KMS-11 (cell line): ENCODE measurements at regions not wholly inside any gene's neighbourhood (a gene's known extent, or its start where the extent isn't known, plus 50 kb on each side); places are given as distances from the start of the nearest gene placed in this dataset.

Experiments used
- H2AFZ ChIP-seq: fragments of 200-600 bp; sonication (generic); 2 replicates; pipeline ENCODE4 v1.6.1; 2016; ENCODE audit warnings: antibody characterized with exemption, mixed run types, low read depth
- H3K27ac ChIP-seq: fragments of 200-600 bp; sonication (generic); 2 replicates; pipeline ENCODE4 v1.6.1; 2016; ENCODE audit warnings: mild to moderate bottlenecking, mixed run types
- H3K27me3 ChIP-seq: fragments of 200-600 bp; sonication (generic); 2 replicates; pipeline ENCODE4 v1.6.1; 2017; ENCODE audit warnings: mild to moderate bottlenecking, low read depth, mixed run types, moderate library complexity; ENCODE audit not compliant: insufficient read depth
- H3K36me3 ChIP-seq: fragments of 200-600 bp; sonication (generic); 2 replicates; pipeline ENCODE4 v1.6.1; 2017; ENCODE audit warnings: mild to moderate bottlenecking, mixed run types; ENCODE audit not compliant: insufficient read depth
- H3K4me1 ChIP-seq: fragments of 200-600 bp; sonication (generic); 2 replicates; pipeline ENCODE4 v1.6.1; 2016; ENCODE audit warnings: mild to moderate bottlenecking, low read depth, mixed run types; ENCODE audit not compliant: poor library complexity, severe bottlenecking
- H3K4me2 ChIP-seq: fragments of 200-600 bp; sonication (generic); 2 replicates; pipeline ENCODE4 v1.7.0; 2016; ENCODE audit warnings: mild to moderate bottlenecking, mixed run types
- H3K4me3 ChIP-seq: fragments of 200-600 bp; sonication (generic); IDR thresholded peaks from 2 replicates; pipeline ENCODE4 v1.6.1; 2017; ENCODE audit warnings: low read depth, low read length, mixed read lengths; ENCODE audit not compliant: insufficient read depth
- H3K79me2 ChIP-seq: fragments of 200-600 bp; sonication (generic); 2 replicates; pipeline ENCODE4 v1.6.1; 2016; ENCODE audit warnings: low read depth, mixed run types; ENCODE audit not compliant: insufficient read depth
- H3K9ac ChIP-seq: fragments of 200-600 bp; sonication (generic); 2 replicates; pipeline ENCODE4 v1.6.1; 2016; ENCODE audit warnings: mild to moderate bottlenecking, mixed run types
- H4K20me1 ChIP-seq: fragments of 200-600 bp; sonication (generic); 2 replicates; pipeline ENCODE4 v1.6.1; 2016; ENCODE audit warnings: mild to moderate bottlenecking, mixed run types; ENCODE audit not compliant: insufficient read depth
- TF ChIP-seq, protein P1 (sequence below): fragments of 200-600 bp; sonication (generic); conservative IDR thresholded peaks from 2 replicates; pipeline ENCODE4 v1.6.1; 2017; ENCODE audit warnings: low read depth, mild to moderate bottlenecking, antibody characterized with exemption, low read length, moderate library complexity, mixed read lengths

DNA sequence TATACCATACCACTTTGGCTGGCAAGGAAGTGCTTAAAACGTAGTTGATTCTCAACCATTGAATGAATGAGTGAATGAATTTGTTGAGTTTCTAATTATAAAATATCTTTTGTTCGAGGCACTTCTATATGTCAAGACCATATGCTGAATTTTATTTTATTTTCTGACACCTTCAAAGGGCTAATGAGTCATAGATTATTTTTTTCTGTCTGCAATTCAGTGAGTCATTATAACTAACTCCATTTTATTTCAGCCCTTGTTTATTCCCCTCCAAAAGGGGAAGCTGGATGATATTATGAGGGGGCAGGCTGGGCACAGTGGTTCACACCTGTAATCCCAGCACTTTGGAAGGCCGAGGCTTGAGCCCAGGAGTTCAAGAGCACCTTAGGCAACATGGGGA lies 142.4 kb downstream of the P2RY1 start:
- H3K4me1 ChIP-seq = no peaks in the 10 kb centered on the region
- TF ChIP-seq, protein P1, sequence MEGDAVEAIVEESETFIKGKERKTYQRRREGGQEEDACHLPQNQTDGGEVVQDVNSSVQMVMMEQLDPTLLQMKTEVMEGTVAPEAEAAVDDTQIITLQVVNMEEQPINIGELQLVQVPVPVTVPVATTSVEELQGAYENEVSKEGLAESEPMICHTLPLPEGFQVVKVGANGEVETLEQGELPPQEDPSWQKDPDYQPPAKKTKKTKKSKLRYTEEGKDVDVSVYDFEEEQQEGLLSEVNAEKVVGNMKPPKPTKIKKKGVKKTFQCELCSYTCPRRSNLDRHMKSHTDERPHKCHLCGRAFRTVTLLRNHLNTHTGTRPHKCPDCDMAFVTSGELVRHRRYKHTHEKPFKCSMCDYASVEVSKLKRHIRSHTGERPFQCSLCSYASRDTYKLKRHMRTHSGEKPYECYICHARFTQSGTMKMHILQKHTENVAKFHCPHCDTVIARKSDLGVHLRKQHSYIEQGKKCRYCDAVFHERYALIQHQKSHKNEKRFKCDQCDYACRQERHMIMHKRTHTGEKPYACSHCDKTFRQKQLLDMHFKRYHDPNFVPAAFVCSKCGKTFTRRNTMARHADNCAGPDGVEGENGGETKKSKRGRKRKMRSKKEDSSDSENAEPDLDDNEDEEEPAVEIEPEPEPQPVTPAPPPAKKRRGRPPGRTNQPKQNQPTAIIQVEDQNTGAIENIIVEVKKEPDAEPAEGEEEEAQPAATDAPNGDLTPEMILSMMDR = no peak
- no peak overlapping the region for H2AFZ ChIP-seq
- no peaks in the 10 kb centered on the region for H3K79me2 ChIP-seq
- no peak overlapping the region for H3K4me3 ChIP-seq
- no peaks in the 10 kb centered on the region for H4K20me1 ChIP-seq
- H3K27me3 ChIP-seq = no peaks in the 10 kb centered on the region
- H3K27ac ChIP-seq = no peak overlapping the region
- H3K4me2 ChIP-seq = no peak overlapping the region
- H3K36me3 ChIP-seq = no peaks in the 10 kb centered on the region
- H3K9ac ChIP-seq = no peak overlapping the region

DNA sequence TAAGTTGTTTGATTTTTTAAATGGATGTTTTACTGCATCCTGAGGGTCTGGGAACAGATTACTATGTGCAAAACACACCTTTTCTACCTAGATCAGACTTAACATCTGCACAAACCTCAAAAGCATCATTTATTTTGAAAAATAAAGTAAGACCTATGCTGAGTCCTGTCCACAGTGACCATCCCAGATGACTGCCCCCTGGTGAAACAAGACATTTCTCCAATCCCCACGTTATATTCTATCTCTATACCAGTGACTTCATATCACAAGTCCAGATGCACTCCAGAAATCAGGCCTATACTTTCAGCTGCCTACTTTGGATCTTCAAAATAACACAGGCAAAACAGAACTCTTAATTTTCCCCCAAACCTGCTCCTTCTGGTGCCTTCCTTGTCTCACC lies 143.2 kb downstream of the P2RY1 start:
- Histone ChIP-seq H3K9ac (no peak overlapping the region), H3K27me3 (no peaks in the 10 kb centered on the region), H3K27ac (no peak overlapping the region), H3K79me2 (no peaks in the 10 kb centered on the region), H3K4me3 (no peak overlapping the region), H3K4me1 (no peaks in the 10 kb centered on the region), H4K20me1 (no peaks in the 10 kb centered on the region), H3K36me3 (no peaks in the 10 kb centered on the region), H2AFZ (no peak overlapping the region), H3K4me2 (no peak overlapping the region)
- TF ChIP-seq, protein P1 = no peak

DNA sequence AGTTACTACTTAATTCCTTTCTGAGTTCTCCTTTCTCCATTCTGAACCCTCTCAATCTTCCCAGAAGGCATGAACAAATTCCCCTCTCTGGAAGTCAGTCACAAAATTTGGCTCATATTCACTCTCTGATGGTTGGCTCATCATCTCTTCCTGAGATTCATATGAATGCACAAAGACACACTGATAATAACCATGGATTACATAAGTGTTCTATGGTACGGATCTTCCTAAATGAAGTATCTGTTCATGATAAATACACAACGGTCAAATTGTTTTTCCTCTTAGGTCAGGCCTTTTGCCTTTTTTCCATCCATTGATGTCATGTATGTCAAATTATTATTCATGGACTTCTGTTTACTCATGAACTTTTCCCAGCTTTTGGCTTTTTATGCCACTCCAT lies 162.6 kb downstream of the P2RY1 start:
- no peak overlapping the region for H3K9ac ChIP-seq
- no peak overlapping the region for H3K4me3 ChIP-seq
- H4K20me1 ChIP-seq = no peaks in the 10 kb centered on the region
- no peak overlapping the region for H2AFZ ChIP-seq
- H3K4me1 ChIP-seq = no peaks in the 10 kb centered on the region
- no peaks in the 10 kb centered on the region for H3K36me3 ChIP-seq
- TF ChIP-seq, protein P1 = no peak
- no peaks in the 10 kb centered on the region for H3K27me3 ChIP-seq
- H3K79me2 ChIP-seq = no peaks in the 10 kb centered on the region
- H3K27ac ChIP-seq = no peak overlapping the region
- H3K4me2 ChIP-seq = no peak overlapping the region

DNA sequence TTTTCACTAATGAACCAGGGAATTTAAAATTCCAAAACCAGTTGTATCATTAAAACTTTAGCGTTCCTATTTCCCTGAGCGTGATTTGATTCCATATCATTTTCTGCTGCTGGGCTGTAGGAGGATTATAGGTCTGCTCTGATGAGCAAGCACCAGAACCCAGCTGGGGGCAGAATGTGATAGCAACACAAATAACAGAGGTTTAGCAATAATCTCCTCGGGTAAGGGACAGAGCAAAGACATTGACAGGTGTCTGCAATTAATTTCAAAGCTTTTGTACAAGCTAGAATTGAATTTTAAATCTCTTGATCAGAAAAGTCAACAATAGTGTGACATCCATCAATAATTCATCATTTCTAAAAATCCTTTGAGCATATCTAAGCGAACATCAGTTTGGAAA lies 163.4 kb upstream of the RAP2B start:
- H3K4me1 ChIP-seq = no peaks in the 10 kb centered on the region
- no peak overlapping the region for H3K4me2 ChIP-seq
- no peaks in the 10 kb centered on the region for H4K20me1 ChIP-seq
- no peaks in the 10 kb centered on the region for H3K79me2 ChIP-seq
- no peak overlapping the region for H2AFZ ChIP-seq
- no peaks in the 10 kb centered on the region for H3K36me3 ChIP-seq
- H3K4me3 ChIP-seq = no peak overlapping the region
- H3K27me3 ChIP-seq = no peaks in the 10 kb centered on the region
- no peak overlapping the region for H3K27ac ChIP-seq
- H3K9ac ChIP-seq = no peak overlapping the region
- TF ChIP-seq, protein P1 = no peak

DNA sequence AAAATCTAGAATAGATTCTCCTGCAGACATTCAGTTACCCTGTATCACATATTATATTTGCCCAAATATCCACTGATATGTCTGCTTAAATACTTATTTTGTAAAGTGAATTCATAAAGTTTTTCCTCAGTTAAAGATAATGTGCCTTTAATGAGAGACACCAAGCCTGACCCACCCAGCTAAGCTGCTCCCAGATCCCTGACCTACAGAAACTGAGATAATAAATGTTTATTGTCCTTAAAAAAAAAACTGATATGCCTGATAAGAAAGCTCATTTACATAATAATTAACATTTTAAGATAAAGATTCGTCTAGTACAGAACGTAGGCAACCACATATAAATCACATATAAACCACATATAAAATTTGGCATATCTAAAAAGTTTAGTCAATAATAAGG lies 161.7 kb upstream of the RAP2B start:
- Histone ChIP-seq H3K4me2 (no peak overlapping the region), H3K79me2 (no peaks in the 10 kb centered on the region), H3K36me3 (no peaks in the 10 kb centered on the region), H4K20me1 (no peaks in the 10 kb centered on the region), H2AFZ (no peak overlapping the region), H3K9ac (no peak overlapping the region), H3K27me3 (no peaks in the 10 kb centered on the region), H3K4me1 (no peaks in the 10 kb centered on the region), H3K4me3 (no peak overlapping the region), H3K27ac (no peak overlapping the region)
- TF ChIP-seq, protein P1 = no peak
